ENCODE measurements at regions not wholly inside any gene's neighbourhood (a gene's known extent, or its start where the extent isn't known, plus 50 kb on each side); places are given as distances from the start of the nearest gene placed in this dataset.
"Not testable (repeated sequence)": the region's sequence is repeated elsewhere in the genome, so short reads cannot be mapped to it uniquely, and the experiment has no call there.

DNA sequence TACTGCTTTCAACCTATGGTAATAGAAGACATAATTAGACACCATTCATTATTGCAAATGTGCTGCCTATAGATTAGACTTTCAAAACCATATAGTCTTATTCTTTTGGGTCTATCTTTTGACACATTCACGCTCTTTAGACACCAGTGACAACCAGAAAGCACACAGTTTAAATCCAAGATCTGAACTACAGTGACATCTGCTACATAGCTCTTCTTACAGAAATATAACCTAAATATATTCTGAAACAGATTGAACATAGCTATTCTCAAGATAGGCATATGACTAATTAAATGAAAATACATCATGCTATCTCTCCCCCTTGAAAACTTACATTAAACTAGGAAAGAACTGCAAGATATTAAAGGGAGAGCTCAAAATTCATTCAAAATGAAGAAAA, 514.2 kb upstream of the SLITRK6 start:
- H3K4me3 ChIP-seq (ENCODE audit: low read depth, low read length) = no peak overlapping the region
- TF ChIP-seq, protein P1, sequence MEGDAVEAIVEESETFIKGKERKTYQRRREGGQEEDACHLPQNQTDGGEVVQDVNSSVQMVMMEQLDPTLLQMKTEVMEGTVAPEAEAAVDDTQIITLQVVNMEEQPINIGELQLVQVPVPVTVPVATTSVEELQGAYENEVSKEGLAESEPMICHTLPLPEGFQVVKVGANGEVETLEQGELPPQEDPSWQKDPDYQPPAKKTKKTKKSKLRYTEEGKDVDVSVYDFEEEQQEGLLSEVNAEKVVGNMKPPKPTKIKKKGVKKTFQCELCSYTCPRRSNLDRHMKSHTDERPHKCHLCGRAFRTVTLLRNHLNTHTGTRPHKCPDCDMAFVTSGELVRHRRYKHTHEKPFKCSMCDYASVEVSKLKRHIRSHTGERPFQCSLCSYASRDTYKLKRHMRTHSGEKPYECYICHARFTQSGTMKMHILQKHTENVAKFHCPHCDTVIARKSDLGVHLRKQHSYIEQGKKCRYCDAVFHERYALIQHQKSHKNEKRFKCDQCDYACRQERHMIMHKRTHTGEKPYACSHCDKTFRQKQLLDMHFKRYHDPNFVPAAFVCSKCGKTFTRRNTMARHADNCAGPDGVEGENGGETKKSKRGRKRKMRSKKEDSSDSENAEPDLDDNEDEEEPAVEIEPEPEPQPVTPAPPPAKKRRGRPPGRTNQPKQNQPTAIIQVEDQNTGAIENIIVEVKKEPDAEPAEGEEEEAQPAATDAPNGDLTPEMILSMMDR (IDR thresholded peaks at IDR 0.05; ENCODE audit: insufficient read depth, low read depth, low read length) = no peak
- DNase-seq (ENCODE audit: low read depth) = no peak

DNA sequence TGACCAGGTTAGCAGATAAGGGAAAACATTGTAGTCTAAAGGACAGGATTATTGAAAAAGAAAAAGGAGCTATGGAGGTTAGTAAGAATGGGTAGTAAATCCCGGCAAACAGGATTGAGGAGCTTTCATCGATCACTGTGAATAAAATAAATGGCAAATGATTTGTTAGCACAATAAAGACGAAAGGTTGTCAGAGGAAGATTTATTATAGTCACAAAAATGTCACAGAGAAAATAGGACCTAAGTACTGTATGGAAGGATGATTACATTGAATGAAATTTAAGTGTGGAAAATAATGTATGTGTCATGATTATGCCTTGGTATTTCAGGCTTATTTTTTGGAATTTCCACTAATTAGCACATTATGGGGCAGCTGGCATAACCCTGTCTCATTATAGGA, 519.2 kb upstream of the SLITRK6 start:
- TF ChIP-seq, protein P1 (IDR thresholded peaks at IDR 0.05; ENCODE audit: insufficient read depth, low read depth, low read length) = no peak
- no peak for DNase-seq (ENCODE audit: low read depth)
- no peak overlapping the region for H3K4me3 ChIP-seq (ENCODE audit: low read depth, low read length)

DNA sequence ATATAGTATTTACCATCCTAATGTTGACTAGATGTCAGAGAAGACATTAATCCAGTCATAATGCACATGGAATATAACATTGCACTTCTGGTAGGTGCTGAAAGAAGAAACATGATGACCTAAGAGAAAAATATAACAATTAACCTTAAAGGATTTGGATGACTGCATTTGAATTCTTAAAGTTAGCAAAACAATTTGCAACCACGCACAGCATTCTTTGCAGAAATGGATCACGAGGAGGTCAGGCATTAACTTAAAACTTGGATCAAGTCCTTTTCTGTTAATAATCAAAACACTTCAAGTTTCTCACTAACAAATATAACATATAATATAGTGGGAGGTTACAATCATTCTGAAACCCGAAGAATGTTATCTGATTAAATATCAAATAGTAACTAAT, 525.0 kb upstream of the SLITRK6 start:
- no peak overlapping the region for H3K4me3 ChIP-seq (ENCODE audit: low read depth, low read length)
- TF ChIP-seq, protein P1 (IDR thresholded peaks at IDR 0.05; ENCODE audit: insufficient read depth, low read depth, low read length) = no peak
- no peak for DNase-seq (ENCODE audit: low read depth)

GRCh38 chr13:86355301-86355700, 556.1 kb upstream of the SLITRK6 start:
- TF ChIP-seq, protein P1 (IDR thresholded peaks at IDR 0.05; ENCODE audit: insufficient read depth, low read depth, low read length) = no peak
- DNase-seq (ENCODE audit: low read depth) = no peak
- no peak overlapping the region for H3K4me3 ChIP-seq (ENCODE audit: low read depth, low read length)

DNA sequence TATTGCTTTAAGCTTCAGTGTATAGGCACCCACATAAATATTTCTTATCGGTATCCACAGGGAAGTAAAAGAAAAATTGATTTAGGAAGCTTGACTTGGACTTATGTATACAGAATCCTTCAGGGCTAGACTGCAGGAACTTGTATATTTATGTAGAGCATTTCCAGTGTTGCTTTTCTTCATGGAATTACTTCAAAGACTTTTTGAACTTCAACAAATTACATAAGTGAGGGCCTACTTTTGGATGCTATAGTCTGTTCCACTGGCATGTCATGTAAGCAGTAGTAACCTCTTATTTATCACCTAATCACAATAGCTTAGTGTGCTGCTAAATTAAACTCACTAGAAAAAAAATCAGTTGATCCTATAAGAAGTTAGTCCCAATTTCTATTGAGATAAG, 557.9 kb upstream of the SLITRK6 start:
- TF ChIP-seq, protein P1 (IDR thresholded peaks at IDR 0.05; ENCODE audit: insufficient read depth, low read depth, low read length) = no peak
- DNase-seq (ENCODE audit: low read depth) = no peak
- no peak overlapping the region for H3K4me3 ChIP-seq (ENCODE audit: low read depth, low read length)

DNA sequence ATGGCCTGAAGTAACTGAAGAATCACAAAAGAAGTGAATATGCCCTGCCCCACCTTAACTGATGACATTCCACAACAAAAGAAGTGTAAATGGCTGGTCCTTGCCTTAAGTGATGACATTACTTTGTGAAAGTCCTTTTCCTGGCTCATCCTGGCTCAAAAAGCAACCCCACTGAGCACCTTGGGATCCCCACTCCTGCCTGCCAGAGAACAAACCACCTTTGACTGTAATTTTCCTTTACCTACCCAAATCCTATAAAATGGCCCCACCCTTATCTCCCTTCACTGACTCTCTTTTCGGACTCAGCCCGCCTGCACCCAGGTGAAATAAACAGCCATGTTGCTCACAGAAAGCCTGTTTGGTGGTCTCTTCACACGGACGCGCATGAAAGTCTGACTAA, 564.5 kb upstream of the SLITRK6 start:
- not testable (repeated sequence) for H3K4me3 ChIP-seq (ENCODE audit: low read depth, low read length); DNase-seq (ENCODE audit: low read depth)

DNA sequence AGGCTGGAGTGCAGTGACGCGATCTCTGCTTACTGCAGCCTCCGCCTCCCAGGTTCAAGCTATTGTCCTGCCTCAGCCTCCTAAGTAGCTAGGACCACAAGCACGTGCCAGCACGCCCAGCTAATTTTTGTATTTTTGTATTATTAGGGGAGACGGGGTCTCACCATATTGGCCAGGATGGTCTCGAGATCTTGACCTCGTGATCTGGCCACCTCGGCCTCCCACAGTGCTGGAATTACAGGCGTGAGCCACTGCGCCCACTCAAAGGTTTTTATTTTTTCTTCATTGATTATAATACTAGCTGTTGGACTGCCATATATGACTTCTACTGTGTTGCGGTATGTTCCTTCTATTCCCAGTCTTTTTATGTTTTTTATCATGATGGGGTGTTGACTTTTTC, 569.7 kb upstream of the SLITRK6 start:
- TF ChIP-seq, protein P1 (IDR thresholded peaks at IDR 0.05; ENCODE audit: insufficient read depth, low read depth, low read length) = no peak
- DNase-seq (ENCODE audit: low read depth) = no peak

More for the DNA sequence above, 569.7 kb upstream of the SLITRK6 start:
- no peak overlapping the region for H3K4me3 ChIP-seq (ENCODE audit: low read depth, low read length)
